ENCODE measurements at regions not wholly inside any gene's neighbourhood (a gene's known extent, or its start where the extent isn't known, plus 50 kb on each side); places are given as distances from the start of the nearest gene placed in this dataset.

GRCh38 chr6:105459049-105459448, 56.2 kb upstream of the PREP start:
- DNase-seq (no peak), ATAC-seq (no peak)
- H3K27me3 ChIP-seq = peaks cover 0 to 5% of the 10 kb centered on the region in 2 donors
- no peaks in the 10 kb centered on the region for H3K9me3 ChIP-seq
- intact Hi-C loops (cut with DNase I) = no loop called here
- TF ChIP-seq CTCF (IDR thresholded peaks at IDR 0.05) (no peak), POLR2A (IDR thresholded peaks at IDR 0.05) (no peak)
- H3K27ac ChIP-seq = no peak overlapping the region
- H3K36me3 ChIP-seq (replicated peaks in 1 of 2; ENCODE audit: insufficient read depth in 1 of 2, low read depth in 2 of 2) = no peaks in the 10 kb centered on the region
- 77% methylated on average over 9 of the region's 9 CpGs for WGBS, 2 donors
- no peaks in the 10 kb centered on the region for H3K4me1 ChIP-seq
- H3K4me3 ChIP-seq = no peak overlapping the region

DNA sequence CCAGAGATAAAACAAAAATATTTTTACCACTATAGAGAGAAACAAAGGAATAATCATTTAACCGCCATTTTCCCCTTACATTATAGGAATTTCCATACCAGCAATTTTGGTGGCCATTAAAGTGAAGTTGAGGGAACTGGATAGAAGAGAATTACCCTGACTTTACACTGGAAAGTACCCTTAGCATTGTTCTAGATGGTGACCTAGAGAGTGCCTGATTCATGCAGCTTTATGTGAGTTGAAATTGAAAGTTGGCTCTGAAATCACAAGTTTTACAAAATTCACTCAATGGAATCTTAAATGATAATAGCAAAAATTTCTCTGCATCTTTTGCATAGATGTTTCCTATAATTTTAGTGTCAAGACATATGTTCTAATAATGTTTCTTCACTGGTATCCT, 55.7 kb upstream of the PREP start:
- H3K4me1 ChIP-seq = no peaks in the 10 kb centered on the region
- no peaks in the 10 kb centered on the region for H3K9me3 ChIP-seq
- no peak for TF ChIP-seq CTCF (IDR thresholded peaks at IDR 0.05)
- TF ChIP-seq POLR2A (IDR thresholded peaks at IDR 0.05) = no peak
- DNase-seq (no peak), ATAC-seq (no peak)
- H3K27ac ChIP-seq = no peak overlapping the region
- H3K36me3 ChIP-seq (replicated peaks in 1 of 2; ENCODE audit: insufficient read depth in 1 of 2, low read depth in 2 of 2) = no peaks in the 10 kb centered on the region
- 87 to 90% methylated on average over 1 of the region's 1 CpG for WGBS, 2 donors
- intact Hi-C loops (cut with DNase I) = no loop called here
- H3K27me3 ChIP-seq = peaks cover 0 to 5% of the 10 kb centered on the region in 2 donors
- H3K4me3 ChIP-seq = no peak overlapping the region

GRCh38 chr6:105458084-105458483, 55.2 kb upstream of the PREP start:
- TF ChIP-seq CTCF (IDR thresholded peaks at IDR 0.05) (no peak), POLR2A (IDR thresholded peaks at IDR 0.05) (no peak)
- no peaks in the 10 kb centered on the region for H3K9me3 ChIP-seq
- no peaks in the 10 kb centered on the region for H3K36me3 ChIP-seq (replicated peaks in 1 of 2; ENCODE audit: insufficient read depth in 1 of 2, low read depth in 2 of 2)
- intact Hi-C loops (cut with DNase I) = no loop called here
- H3K4me3 ChIP-seq = no peak overlapping the region
- no peak overlapping the region for H3K27ac ChIP-seq
- H3K27me3 ChIP-seq = peaks cover 0 to 5% of the 10 kb centered on the region in 2 donors
- H3K4me1 ChIP-seq = no peaks in the 10 kb centered on the region
- DNase-seq = no peak
- ATAC-seq = no peak

DNA sequence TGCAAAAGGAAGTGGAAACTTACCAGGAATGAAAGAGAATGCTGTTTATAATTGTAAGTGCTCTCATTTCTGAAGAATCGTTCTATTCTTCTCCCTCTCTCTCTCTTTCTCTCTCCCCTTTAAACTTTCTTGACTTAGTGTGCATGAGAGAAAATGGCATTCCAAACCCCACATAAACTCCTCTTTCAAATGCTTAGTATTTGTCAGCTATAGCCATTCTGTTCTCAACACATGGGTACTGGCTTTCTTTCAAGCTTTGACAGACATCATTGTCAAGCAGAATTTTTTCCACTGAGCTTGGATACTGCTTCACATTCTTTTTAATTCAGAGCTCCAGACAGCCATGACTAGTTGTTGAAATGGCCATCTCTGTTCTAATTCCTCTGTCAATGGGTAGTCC, 51.1 kb upstream of the PREP start:
- TF ChIP-seq POLR2A (IDR thresholded peaks at IDR 0.05) = no peak
- no peak for TF ChIP-seq CTCF (IDR thresholded peaks at IDR 0.05)
- intact Hi-C loops (cut with DNase I) = no loop called here
- Histone ChIP-seq H3K4me3 (no peak overlapping the region), H3K4me1 (no peaks in the 10 kb centered on the region), H3K9me3 (no peaks in the 10 kb centered on the region), H3K36me3 (replicated peaks in 1 of 2; ENCODE audit: insufficient read depth in 1 of 2, low read depth in 2 of 2) (no peaks in the 10 kb centered on the region), H3K27me3 (peaks cover 0 to 5% of the 10 kb centered on the region in 2 donors), H3K27ac (no peak overlapping the region)
- no peak for DNase-seq
- 40 to 54% methylated on average over 1 of the region's 1 CpG for WGBS, 2 donors
- no peak for ATAC-seq

DNA sequence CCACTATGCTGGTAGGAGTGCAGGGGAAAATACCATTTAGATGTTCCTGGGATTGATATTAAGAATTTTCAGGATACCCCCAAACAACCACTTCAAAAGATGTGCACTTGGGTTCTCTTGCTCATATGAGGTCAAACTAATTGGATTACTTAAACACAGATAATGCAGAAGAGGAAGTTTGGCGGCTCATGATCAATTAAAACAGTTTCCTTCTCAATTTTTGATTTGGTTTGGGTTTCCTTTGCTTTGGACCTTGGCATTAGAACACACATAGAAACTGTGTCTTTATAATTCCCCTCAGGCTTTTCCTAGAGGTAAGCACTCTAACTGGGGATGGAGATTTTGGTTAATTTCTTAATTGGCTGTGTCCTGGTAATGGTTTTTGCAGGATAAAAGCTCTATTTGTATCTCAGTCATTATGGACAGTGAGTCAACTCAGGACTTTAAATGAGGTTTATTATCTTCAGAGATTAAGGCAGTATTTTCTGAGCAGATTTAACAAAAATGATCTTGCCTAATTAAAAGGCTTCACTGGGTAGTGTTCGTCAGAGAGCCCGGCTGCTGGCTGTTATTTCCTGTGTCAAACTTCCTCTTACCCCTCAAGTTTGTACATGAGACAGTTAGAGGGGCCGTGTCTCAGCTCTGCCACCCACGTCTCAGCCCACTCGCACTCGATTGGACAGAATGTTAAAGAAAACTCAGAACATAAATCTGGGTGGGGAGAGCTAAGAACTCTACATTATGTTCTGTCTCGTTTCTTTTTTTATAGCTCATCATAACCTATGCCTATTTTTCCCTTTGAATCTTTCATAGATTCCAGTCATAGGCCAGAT, 50.3 kb upstream of the PREP start:
- peak in 3 of 4 donors; percentile 12 to 40 (median 13) for DNase-seq
- Histone ChIP-seq H3K27me3 (peaks cover 0 to 5% of the 10 kb centered on the region in 2 donors), H3K27ac (no peak overlapping the region), H3K36me3 (replicated peaks in 1 of 2; ENCODE audit: insufficient read depth in 1 of 2, low read depth in 2 of 2) (no peaks in the 10 kb centered on the region), H3K9me3 (no peaks in the 10 kb centered on the region), H3K4me1 (no peaks in the 10 kb centered on the region), H3K4me3 (no peak overlapping the region)
- TF ChIP-seq POLR2A (IDR thresholded peaks at IDR 0.05) (no peak), CTCF (IDR thresholded peaks at IDR 0.05) (no peak)
- 54 to 69% methylated on average over 8 of the region's 8 CpGs for WGBS, 2 donors
- intact Hi-C loops (cut with DNase I) = no loop called here
- ATAC-seq = no peak

Data from body of pancreas (tissue), 4 donors.